DOHH2 (cell line): ENCODE measurements at regions not wholly inside any gene's neighbourhood (a gene's known extent, or its start where the extent isn't known, plus 50 kb on each side); places are given as distances from the start of the nearest gene placed in this dataset.

ENCODE experiments used
- H3F3A ChIP-seq: fragments of 200-600 bp; sonication (generic), shearing (Covaris generic); 2 replicates; pipeline ENCODE4 v1.6.0; 2016; ENCODE audit warnings: antibody characterized with exemption, mild to moderate bottlenecking; ENCODE audit not compliant: control insufficient read depth, insufficient read depth
- H3K27ac ChIP-seq: fragments of 200-600 bp; sonication (generic); 2 replicates; pipeline ENCODE4 v1.5.1; 2014; ENCODE audit warnings: low read depth, mild to moderate bottlenecking, low read length, moderate library complexity
- H3K27me3 ChIP-seq: fragments of 200-600 bp; sonication (generic); 2 replicates; pipeline ENCODE4 v1.6.1; 2014; ENCODE audit warnings: mild to moderate bottlenecking, low read length, mixed read lengths; ENCODE audit not compliant: control insufficient read depth
- H3K36me3 ChIP-seq: fragments of 200-600 bp; sonication (generic); 2 replicates; pipeline ENCODE4 v1.6.1; 2014; ENCODE audit warnings: mild to moderate bottlenecking, low read length, moderate library complexity, mixed read lengths; ENCODE audit not compliant: control insufficient read depth
- H3K4me1 ChIP-seq: fragments of 200-600 bp; sonication (generic); 2 replicates; pipeline ENCODE4 v1.6.1; 2014; ENCODE audit warnings: mild to moderate bottlenecking, low read length, mixed read lengths; ENCODE audit not compliant: control insufficient read depth
- H3K4me2 ChIP-seq: fragments of 200-600 bp; sonication (generic); 2 replicates; pipeline ENCODE4 v1.6.0; 2014; ENCODE audit warnings: mild to moderate bottlenecking, low read length, moderate library complexity
- H3K4me3 ChIP-seq: fragments of 200-600 bp; sonication (generic); 2 replicates; pipeline ENCODE4 v1.5.1; 2014; ENCODE audit warnings: mild to moderate bottlenecking, low read length, mixed read lengths
- H3K79me2 ChIP-seq: fragments of 200-600 bp; sonication (generic); 2 replicates; pipeline ENCODE4 v1.6.1; 2014; ENCODE audit warnings: mild to moderate bottlenecking, low read length, mixed read lengths; ENCODE audit not compliant: control insufficient read depth
- H3K9me2 ChIP-seq: fragments of 200-600 bp; sonication (generic); replicated peaks from 2 replicates; pipeline ENCODE4 v1.6.1; 2014; ENCODE audit warnings: mild to moderate bottlenecking, low read length, mixed read lengths; ENCODE audit not compliant: control insufficient read depth
- H3K9me3 ChIP-seq: fragments of 200-600 bp; sonication (generic); 2 replicates; pipeline ENCODE4 v1.6.1; 2014; ENCODE audit warnings: antibody characterized with exemption, low read length, mixed read lengths; ENCODE audit not compliant: control insufficient read depth, insufficient read depth
- H4K20me1 ChIP-seq: fragments of 200-600 bp; sonication (generic); 2 replicates; pipeline ENCODE4 v1.6.0; 2014; ENCODE audit warnings: low read depth, mild to moderate bottlenecking, antibody characterized with exemption, low read length, moderate library complexity; ENCODE audit not compliant: control insufficient read depth, insufficient read depth
- EZH2phosphoT487 ChIP-seq: fragments of 200-600 bp; sonication (generic); IDR thresholded peaks from 2 replicates; pipeline ENCODE4 v1.6.1; 2017; ENCODE audit warnings: borderline replicate concordance, mild to moderate bottlenecking, antibody characterized with exemption, low read length, moderate library complexity, mixed read lengths
- TF ChIP-seq, protein P1 (sequence below): fragments of 200-600 bp; sonication (generic); IDR thresholded peaks from one replicate; pipeline ENCODE4 v1.5.1; 2014; ENCODE audit warnings: antibody characterized with exemption, mild to moderate bottlenecking, low read depth, low read length; ENCODE audit not compliant: poor library complexity, severe bottlenecking

DNA sequence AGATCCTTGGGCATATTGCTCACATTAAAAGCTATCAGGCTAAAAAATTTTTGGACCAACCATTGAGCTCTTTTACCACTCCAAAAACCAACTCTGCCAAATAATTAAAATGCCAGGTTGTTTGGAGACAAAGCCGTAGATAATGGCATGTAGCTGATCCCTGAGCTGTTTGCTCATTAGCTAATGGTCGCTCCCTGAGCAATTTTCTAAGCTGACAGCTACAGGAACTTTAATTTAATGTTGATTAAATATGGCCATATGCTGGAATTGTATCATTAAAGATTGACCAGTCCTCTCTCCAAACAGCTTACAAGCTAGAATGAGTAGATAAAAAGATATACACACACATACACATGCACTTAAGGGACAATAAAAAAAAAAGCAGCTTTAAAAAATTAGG, 216.2 kb upstream of the ARHGAP20 start:
- no peak for TF ChIP-seq EZH2phosphoT487
- TF ChIP-seq, protein P1, sequence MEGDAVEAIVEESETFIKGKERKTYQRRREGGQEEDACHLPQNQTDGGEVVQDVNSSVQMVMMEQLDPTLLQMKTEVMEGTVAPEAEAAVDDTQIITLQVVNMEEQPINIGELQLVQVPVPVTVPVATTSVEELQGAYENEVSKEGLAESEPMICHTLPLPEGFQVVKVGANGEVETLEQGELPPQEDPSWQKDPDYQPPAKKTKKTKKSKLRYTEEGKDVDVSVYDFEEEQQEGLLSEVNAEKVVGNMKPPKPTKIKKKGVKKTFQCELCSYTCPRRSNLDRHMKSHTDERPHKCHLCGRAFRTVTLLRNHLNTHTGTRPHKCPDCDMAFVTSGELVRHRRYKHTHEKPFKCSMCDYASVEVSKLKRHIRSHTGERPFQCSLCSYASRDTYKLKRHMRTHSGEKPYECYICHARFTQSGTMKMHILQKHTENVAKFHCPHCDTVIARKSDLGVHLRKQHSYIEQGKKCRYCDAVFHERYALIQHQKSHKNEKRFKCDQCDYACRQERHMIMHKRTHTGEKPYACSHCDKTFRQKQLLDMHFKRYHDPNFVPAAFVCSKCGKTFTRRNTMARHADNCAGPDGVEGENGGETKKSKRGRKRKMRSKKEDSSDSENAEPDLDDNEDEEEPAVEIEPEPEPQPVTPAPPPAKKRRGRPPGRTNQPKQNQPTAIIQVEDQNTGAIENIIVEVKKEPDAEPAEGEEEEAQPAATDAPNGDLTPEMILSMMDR: no peak
- no peak overlapping the region for H3K27ac ChIP-seq
- H3K4me3 ChIP-seq: no peak overlapping the region
- H3K9me2 ChIP-seq: no peaks in the 10 kb centered on the region
- no peaks in the 10 kb centered on the region for H3K9me3 ChIP-seq
- no peaks in the 10 kb centered on the region for H3K27me3 ChIP-seq
- no peaks in the 10 kb centered on the region for H4K20me1 ChIP-seq
- no peak overlapping the region for H3K4me2 ChIP-seq
- no peaks in the 10 kb centered on the region for H3F3A ChIP-seq
- no peaks in the 10 kb centered on the region for H3K36me3 ChIP-seq
- no peaks in the 10 kb centered on the region for H3K4me1 ChIP-seq
- H3K79me2 ChIP-seq: no peaks in the 10 kb centered on the region

GRCh38 chr11:110921742-110922521, 209.7 kb upstream of the ARHGAP20 start:
- no peak for TF ChIP-seq EZH2phosphoT487
- TF ChIP-seq, protein P1: no peak
- Histone ChIP-seq H3K27me3 (no peaks in the 10 kb centered on the region), H3K9me2 (no peaks in the 10 kb centered on the region), H3K9me3 (no peaks in the 10 kb centered on the region), H3K4me1 (no peaks in the 10 kb centered on the region), H4K20me1 (no peaks in the 10 kb centered on the region), H3K4me2 (no peak overlapping the region), H3K79me2 (no peaks in the 10 kb centered on the region), H3K27ac (no peak overlapping the region), H3K4me3 (no peak overlapping the region), H3F3A (no peaks in the 10 kb centered on the region), H3K36me3 (no peaks in the 10 kb centered on the region)

GRCh38 chr11:110919241-110919922, 207.1 kb upstream of the ARHGAP20 start:
- Histone ChIP-seq H3K4me1 (no peaks in the 10 kb centered on the region), H3K4me2 (no peak overlapping the region), H3K9me3 (no peaks in the 10 kb centered on the region), H3K4me3 (no peak overlapping the region), H3K36me3 (no peaks in the 10 kb centered on the region), H3F3A (no peaks in the 10 kb centered on the region), H3K9me2 (no peaks in the 10 kb centered on the region), H3K27ac (no peak overlapping the region), H3K27me3 (no peaks in the 10 kb centered on the region), H3K79me2 (no peaks in the 10 kb centered on the region), H4K20me1 (no peaks in the 10 kb centered on the region)
- no peak for TF ChIP-seq EZH2phosphoT487
- TF ChIP-seq, protein P1: no peak
